HEK293T (cell line): ENCODE measurements at regions not wholly inside any gene's neighbourhood (a gene's known extent, or its start where the extent isn't known, plus 50 kb on each side); places are given as distances from the start of the nearest gene placed in this dataset.

Experiments used
- BHLHE40 ChIP-seq: fragments of 450-650 bp; IDR thresholded peaks from 2 replicates; pipeline ENCODE4 v1.6.1; 2016; ENCODE audit warnings: mild to moderate bottlenecking, moderate library complexity, borderline replicate concordance
- FOXA1 ChIP-seq: fragments of 450-650 bp; IDR thresholded peaks from 2 replicates; pipeline ENCODE4 v1.6.1; 2016; ENCODE audit warnings: mild to moderate bottlenecking
- FOXM1 ChIP-seq: fragments of 450-650 bp; IDR thresholded peaks from 2 replicates; pipeline ENCODE4 v1.6.1; 2017; ENCODE audit warnings: mild to moderate bottlenecking, borderline replicate concordance
- LEF1 ChIP-seq: fragments of 450-650 bp; IDR thresholded peaks from 2 replicates; pipeline ENCODE4 v1.6.1; 2017; ENCODE audit warnings: mild to moderate bottlenecking, borderline replicate concordance
- PKNOX1 ChIP-seq: fragments of 450-650 bp; IDR thresholded peaks from 2 replicates; pipeline ENCODE4 v1.6.1; 2016
- SP1 ChIP-seq: fragments of 450-650 bp; IDR thresholded peaks from 2 replicates; pipeline ENCODE4 v1.6.1; 2017
- SUZ12 ChIP-seq: fragments of 450-650 bp; IDR thresholded peaks from 2 replicates; pipeline ENCODE4 v1.6.1; 2016; ENCODE audit warnings: mild to moderate bottlenecking

DNA sequence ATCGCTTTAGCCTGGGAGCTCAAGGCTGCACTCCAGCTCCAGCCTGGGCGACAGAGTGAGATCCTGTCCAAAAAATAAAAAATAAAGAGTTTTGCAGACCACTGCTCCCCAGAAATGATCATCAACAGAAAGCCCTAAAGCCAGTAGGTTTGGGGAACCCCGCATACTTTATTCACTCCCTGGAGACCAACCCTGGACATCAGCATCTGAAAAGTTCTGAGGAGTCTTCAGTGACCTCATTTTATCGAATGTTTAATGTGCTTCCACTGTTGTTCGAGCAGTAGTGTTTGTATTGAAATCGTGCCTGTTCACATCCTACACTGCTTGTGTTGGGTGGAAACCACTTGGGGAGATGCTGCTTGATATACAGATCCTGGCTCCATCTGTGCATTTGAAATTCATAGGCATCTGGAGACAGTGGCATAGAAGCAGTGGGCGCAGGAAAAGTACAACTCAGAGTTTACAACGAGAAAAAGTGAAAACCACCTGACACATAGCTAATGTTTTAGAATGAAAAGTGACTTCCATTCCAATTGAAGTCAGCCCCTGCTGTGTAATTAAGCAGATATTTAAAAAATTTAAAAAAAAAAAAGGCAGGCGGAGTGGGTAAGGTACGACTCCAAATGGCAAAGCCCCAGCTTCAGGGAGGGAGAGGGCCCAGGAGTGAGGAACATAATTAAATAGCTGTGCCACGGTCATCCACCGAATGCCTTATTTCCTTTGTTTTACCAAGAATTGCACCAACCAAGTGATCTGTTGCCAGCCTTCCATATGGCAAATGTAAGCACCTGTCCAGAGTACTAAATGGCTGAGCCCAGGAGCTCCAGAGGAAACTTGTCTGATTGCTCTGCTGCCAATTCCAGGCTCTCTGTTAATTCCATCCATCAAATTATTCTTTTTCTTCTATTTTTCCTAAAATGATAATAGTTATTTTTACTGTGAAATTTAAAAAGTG lies 100.4 kb upstream of the NAA20 start:
- TF ChIP-seq PKNOX1 (no peak), FOXM1 (no peak), FOXA1 (no peak), SP1 (no peak), SUZ12 (no peak), LEF1 (no peak), BHLHE40 (no peak)
